Stimulated activated effector memory CD8-positive, alpha-beta T cell treated with anti-CD3 and anti-CD28 coated beads, Interleukin-12 subunit alpha, Interleukin-12 subunit beta, amount 100 ng/mL, for 72 hours (primary cell): ENCODE measurements at regions not wholly inside any gene's neighbourhood (a gene's known extent, or its start where the extent isn't known, plus 50 kb on each side); places are given as distances from the start of the nearest gene placed in this dataset.
"Not testable (repeated sequence)": the region's sequence is repeated elsewhere in the genome, so short reads cannot be mapped to it uniquely, and the experiment has no call there.

ENCODE experiments used
- ATAC-seq: fragments of 150-1000 bp; cut with Tn5 transposase; 2 replicates; pipeline ENCODE4 v1.10.0; 2021
- DNase-seq, 2 donors: peaks; one replicate each; pipeline ENCODE4 v3.0.0; 2021 to 2022; ENCODE audit warnings: low spot score in 2 of 2
- H3K27ac Mint-ChIP-seq: one replicate; pipeline ENCODE4 v1.8.0; 2022; ENCODE audit warnings: mild to moderate bottlenecking, mixed read lengths
- H3K36me3 Mint-ChIP-seq: one replicate; pipeline ENCODE4 v1.8.0; 2022; ENCODE audit warnings: mild to moderate bottlenecking, mixed read lengths
- H3K4me1 Mint-ChIP-seq: one replicate; pipeline ENCODE4 v1.8.0; 2022; ENCODE audit warnings: mixed read lengths
- H3K4me3 Mint-ChIP-seq: one replicate; pipeline ENCODE4 v1.8.0; 2022; ENCODE audit warnings: mild to moderate bottlenecking, mixed read lengths
- H3K9me3 Mint-ChIP-seq: one replicate; pipeline ENCODE4 v1.8.0; 2022; ENCODE audit warnings: mixed read lengths

- DNase-seq (no peak), ATAC-seq (no peak)
- Mint-ChIP-seq H3K9me3 (peaks cover 6% of the 10 kb centered on the region), H3K4me3 (no peak overlapping the region), H3K4me1 (no peaks in the 10 kb centered on the region), H3K36me3 (no peaks in the 10 kb centered on the region), H3K27ac (no peak overlapping the region)
Observed at GRCh38 chr4:84019626-84020025, 479.5 kb downstream of the NKX6-1 start.

- Mint-ChIP-seq H3K27ac (no peak overlapping the region), H3K9me3 (no peaks in the 10 kb centered on the region), H3K4me3 (no peak overlapping the region), H3K36me3 (no peaks in the 10 kb centered on the region), H3K4me1 (no peaks in the 10 kb centered on the region)
- ATAC-seq, result no peak
- DNase-seq, result no peak
Observed at GRCh38 chr4:84003046-84003445, 467.1 kb downstream of the GPAT3 start.

- peaks cover 3% of the 10 kb centered on the region for H3K9me3 Mint-ChIP-seq
- ATAC-seq (no peak), DNase-seq (no peak)
- H3K36me3 Mint-ChIP-seq, result no peaks in the 10 kb centered on the region
- no peak overlapping the region for H3K27ac Mint-ChIP-seq
- H3K4me3 Mint-ChIP-seq, result no peak overlapping the region
- H3K4me1 Mint-ChIP-seq, result no peaks in the 10 kb centered on the region
Observed at GRCh38 chr4:84001876-84002569, 466.1 kb downstream of the GPAT3 start.

GRCh38 chr4:83996254-83996653 lies 460.3 kb downstream of the GPAT3 start:
- Mint-ChIP-seq H3K4me3 (no peak overlapping the region), H3K4me1 (no peaks in the 10 kb centered on the region), H3K9me3 (peaks cover 3% of the 10 kb centered on the region), H3K27ac (no peak overlapping the region), H3K36me3 (no peaks in the 10 kb centered on the region)
- ATAC-seq, result no peak
- no peak for DNase-seq

- Mint-ChIP-seq H3K27ac (no peak overlapping the region), H3K4me1 (no peaks in the 10 kb centered on the region), H3K9me3 (peaks cover 3% of the 10 kb centered on the region), H3K36me3 (no peaks in the 10 kb centered on the region), H3K4me3 (no peak overlapping the region)
- DNase-seq (no peak), ATAC-seq (no peak)
Observed at GRCh38 chr4:83993774-83994173, 457.9 kb downstream of the GPAT3 start.

- Mint-ChIP-seq H3K27ac (no peak overlapping the region), H3K4me3 (no peak overlapping the region), H3K4me1 (no peaks in the 10 kb centered on the region), H3K36me3 (no peaks in the 10 kb centered on the region), H3K9me3 (peaks cover 3% of the 10 kb centered on the region)
- DNase-seq, result no peak
- ATAC-seq, result no peak
Observed at GRCh38 chr4:83989835-83990234, 453.9 kb downstream of the GPAT3 start.

GRCh38 chr4:83981156-83981555 lies 445.2 kb downstream of the GPAT3 start:
- Mint-ChIP-seq H3K36me3 (no peaks in the 10 kb centered on the region), H3K27ac (no peak overlapping the region), H3K4me3 (no peak overlapping the region), H3K9me3 (no peaks in the 10 kb centered on the region), H3K4me1 (no peaks in the 10 kb centered on the region)
- DNase-seq (no peak), ATAC-seq (no peak)

GRCh38 chr4:83979773-83980172 lies 443.9 kb downstream of the GPAT3 start:
- Mint-ChIP-seq H3K27ac (no peak overlapping the region), H3K4me1 (no peaks in the 10 kb centered on the region), H3K36me3 (no peaks in the 10 kb centered on the region), H3K9me3 (no peaks in the 10 kb centered on the region), H3K4me3 (no peak overlapping the region)
- DNase-seq (no peak), ATAC-seq (no peak)

- DNase-seq (no peak), ATAC-seq (no peak)
- Mint-ChIP-seq H3K27ac (no peak overlapping the region), H3K4me1 (no peaks in the 10 kb centered on the region), H3K36me3 (no peaks in the 10 kb centered on the region), H3K4me3 (no peak overlapping the region), H3K9me3 (no peaks in the 10 kb centered on the region)
Observed at GRCh38 chr4:83974111-83974780, 438.3 kb downstream of the GPAT3 start.

GRCh38 chr4:83964996-83965541 lies 429.2 kb downstream of the GPAT3 start:
- Mint-ChIP-seq H3K27ac (no peak overlapping the region), H3K36me3 (no peaks in the 10 kb centered on the region), H3K4me1 (no peaks in the 10 kb centered on the region), H3K9me3 (no peaks in the 10 kb centered on the region), H3K4me3 (no peak overlapping the region)
- no peak for ATAC-seq
- DNase-seq, result no peak

GRCh38 chr4:83962492-83962891 lies 426.6 kb downstream of the GPAT3 start:
- Mint-ChIP-seq H3K4me1 (no peaks in the 10 kb centered on the region), H3K4me3 (no peak overlapping the region), H3K36me3 (no peaks in the 10 kb centered on the region), H3K27ac (no peak overlapping the region), H3K9me3 (no peaks in the 10 kb centered on the region)
- ATAC-seq (no peak), DNase-seq (no peak)

GRCh38 chr4:83961575-83961974 lies 425.7 kb downstream of the GPAT3 start:
- no peaks in the 10 kb centered on the region for H3K4me1 Mint-ChIP-seq
- no peaks in the 10 kb centered on the region for H3K9me3 Mint-ChIP-seq
- ATAC-seq (no peak), DNase-seq (no peak)
- no peak overlapping the region for H3K4me3 Mint-ChIP-seq
- H3K27ac Mint-ChIP-seq, result no peak overlapping the region
- H3K36me3 Mint-ChIP-seq, result no peaks in the 10 kb centered on the region

GRCh38 chr4:83959160-83959559 lies 423.3 kb downstream of the GPAT3 start:
- ATAC-seq, result no peak
- no peaks in the 10 kb centered on the region for H3K4me1 Mint-ChIP-seq
- DNase-seq, result no peak
- H3K36me3 Mint-ChIP-seq, result no peaks in the 10 kb centered on the region
- no peak overlapping the region for H3K27ac Mint-ChIP-seq
- no peak overlapping the region for H3K4me3 Mint-ChIP-seq
- no peaks in the 10 kb centered on the region for H3K9me3 Mint-ChIP-seq

- no peak overlapping the region for H3K27ac Mint-ChIP-seq
- H3K4me3 Mint-ChIP-seq, result no peak overlapping the region
- H3K9me3 Mint-ChIP-seq, result no peaks in the 10 kb centered on the region
- DNase-seq (no peak), ATAC-seq (no peak)
- H3K4me1 Mint-ChIP-seq, result no peaks in the 10 kb centered on the region
- no peaks in the 10 kb centered on the region for H3K36me3 Mint-ChIP-seq
Observed at GRCh38 chr4:83947830-83948193, 411.9 kb downstream of the GPAT3 start.

- Mint-ChIP-seq H3K9me3 (peaks cover 3% of the 10 kb centered on the region), H3K4me1 (no peaks in the 10 kb centered on the region), H3K4me3 (no peak overlapping the region), H3K36me3 (no peaks in the 10 kb centered on the region), H3K27ac (no peak overlapping the region)
- no peak for ATAC-seq
- no peak for DNase-seq
Observed at GRCh38 chr4:83947125-83947829, 411.4 kb downstream of the GPAT3 start.

- not testable (repeated sequence) for H3K9me3 Mint-ChIP-seq, H3K36me3 Mint-ChIP-seq, DNase-seq, ATAC-seq, H3K4me3 Mint-ChIP-seq, H3K27ac Mint-ChIP-seq, H3K4me1 Mint-ChIP-seq
Observed at GRCh38 chr4:83943691-83944090, 407.8 kb downstream of the GPAT3 start.
